ENCODE measurements at regions not wholly inside any gene's neighbourhood (a gene's known extent, or its start where the extent isn't known, plus 50 kb on each side); places are given as distances from the start of the nearest gene placed in this dataset.

DNA sequence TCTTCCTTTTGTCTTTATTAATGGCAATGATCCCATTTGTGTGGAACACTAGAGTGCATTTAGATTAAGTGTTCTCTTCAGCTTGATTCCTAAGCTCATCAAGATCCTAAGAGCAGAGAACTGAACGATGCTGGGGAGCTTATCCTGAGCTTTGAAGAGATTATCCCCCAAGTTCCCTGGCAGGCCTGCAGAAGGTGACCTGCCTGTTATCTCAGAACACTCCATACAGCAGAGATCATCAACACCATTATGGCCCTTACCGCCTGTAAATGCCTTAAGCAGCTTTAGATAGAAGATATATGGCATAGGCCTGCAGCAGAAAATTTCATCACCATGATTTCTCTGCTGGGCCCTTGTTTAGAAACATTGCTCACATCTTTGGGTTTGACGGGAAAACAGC, 779.9 kb upstream of the MAP3K7 start:
- no peak for DNase-seq (ENCODE audit: low spot score)

DNA sequence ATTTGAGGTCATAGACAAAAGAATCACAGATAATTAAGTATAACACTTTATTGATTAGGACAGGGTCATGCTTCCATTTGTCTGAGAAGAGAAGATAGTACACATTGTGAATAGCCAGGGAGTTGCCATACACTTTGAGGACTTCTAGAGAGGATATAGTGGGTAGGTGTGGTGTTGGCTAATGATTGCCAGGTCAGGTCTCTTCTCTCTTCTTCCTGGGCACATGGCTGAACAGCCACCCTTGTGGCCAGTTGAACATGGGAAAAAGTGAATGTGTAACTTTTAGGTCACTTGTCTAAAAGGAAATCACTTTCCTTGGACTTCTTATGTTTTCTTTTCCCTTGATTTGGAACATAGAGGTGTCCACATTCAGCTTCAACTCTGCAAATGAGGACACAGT, 772.1 kb upstream of the MAP3K7 start:
- DNase-seq (ENCODE audit: low spot score), result no peak

DNA sequence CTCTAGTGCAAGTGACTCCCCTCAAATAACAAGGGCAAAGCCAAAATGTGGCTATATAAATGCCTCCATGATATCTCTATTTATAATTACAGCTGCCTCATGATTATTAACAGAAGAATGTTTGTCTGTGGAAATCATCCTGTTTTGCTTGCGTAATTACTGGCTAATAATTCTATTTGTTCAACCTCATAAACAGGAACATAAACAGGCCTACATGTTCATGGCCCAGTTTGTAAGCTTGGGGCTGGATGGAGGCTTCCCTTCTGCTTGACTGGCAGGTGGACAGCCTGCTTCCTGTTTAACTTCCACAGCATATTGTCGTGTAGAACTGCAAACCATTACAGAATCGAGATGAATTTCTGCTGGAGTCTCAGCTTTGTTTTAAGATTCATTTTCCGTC, 766.0 kb upstream of the MAP3K7 start:
- DNase-seq (ENCODE audit: low spot score), result no peak

DNA sequence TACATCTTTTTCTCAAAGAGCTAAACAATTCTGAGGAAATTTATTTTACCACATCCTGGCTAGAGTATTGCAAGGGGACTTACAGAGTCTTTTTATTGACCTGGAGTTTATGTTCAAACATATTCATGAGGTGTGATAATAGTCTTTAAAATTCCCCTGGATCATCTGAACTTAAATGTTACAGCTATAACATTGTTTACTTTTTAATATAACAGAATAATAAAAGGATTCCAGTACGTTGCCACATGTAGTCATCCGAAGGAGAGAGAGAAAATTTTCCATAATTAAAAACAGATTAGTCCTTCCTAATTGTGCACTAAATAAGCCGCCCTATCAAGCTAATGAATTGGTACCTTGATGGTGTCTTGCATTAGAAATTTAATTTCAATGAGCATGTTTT, 765.4 kb upstream of the MAP3K7 start:
- no peak for DNase-seq (ENCODE audit: low spot score)

DNA sequence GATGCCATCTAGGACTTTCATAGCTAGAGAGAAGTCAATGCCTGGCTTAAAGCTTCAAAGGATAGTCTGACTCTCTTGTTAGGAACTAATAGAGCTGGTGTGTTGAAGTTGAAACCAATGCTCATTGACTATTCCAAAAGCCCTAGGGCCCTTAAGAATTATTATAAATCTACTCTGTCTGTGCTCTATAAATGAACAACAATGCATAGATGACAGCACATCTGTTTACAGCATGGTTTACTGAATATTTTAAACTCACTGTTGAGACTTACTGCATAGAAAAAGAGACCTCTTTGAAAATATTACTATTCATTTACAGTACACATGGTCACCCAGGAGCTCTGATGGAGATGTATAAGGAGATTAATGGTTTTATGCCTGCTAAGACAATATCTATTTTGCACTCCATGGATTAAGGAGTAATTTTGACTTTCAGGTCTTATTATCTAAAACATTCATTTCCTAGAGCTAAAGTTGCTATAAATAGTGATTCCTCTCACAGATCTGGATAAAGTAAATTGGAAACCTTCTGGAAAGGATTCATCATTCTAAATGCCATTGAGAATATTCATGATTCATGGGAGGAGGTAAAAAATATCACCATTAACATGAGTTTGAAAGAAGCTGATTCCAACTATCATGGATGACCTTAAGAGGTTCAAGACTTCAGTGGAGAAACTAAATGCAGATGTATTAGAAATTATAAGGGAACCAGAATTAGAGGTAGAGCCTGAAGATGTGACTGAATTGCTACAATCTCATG, 763.5 kb upstream of the MAP3K7 start:
- no peak for DNase-seq (ENCODE audit: low spot score)

DNA sequence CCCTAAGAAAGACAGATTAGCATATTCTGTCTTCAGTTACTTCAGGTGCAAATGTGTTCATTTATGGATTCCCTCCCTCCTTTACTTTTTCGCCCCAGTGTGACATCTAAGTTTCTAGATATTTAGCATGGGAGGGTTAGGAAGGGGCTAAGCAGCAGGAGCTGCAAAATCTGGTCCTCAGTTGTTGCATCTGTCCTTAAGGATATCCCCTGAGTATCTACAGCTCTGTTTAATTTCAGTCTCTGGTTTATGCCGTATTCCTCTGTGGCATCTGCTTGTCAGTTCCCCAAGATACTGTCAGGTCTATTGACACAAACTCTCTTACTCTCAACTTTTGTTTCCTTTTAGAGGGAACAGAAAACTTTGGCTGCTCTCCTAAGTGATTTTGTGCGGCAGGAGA, 754.6 kb upstream of the MAP3K7 start:
- no peak for DNase-seq (ENCODE audit: low spot score)

DNA sequence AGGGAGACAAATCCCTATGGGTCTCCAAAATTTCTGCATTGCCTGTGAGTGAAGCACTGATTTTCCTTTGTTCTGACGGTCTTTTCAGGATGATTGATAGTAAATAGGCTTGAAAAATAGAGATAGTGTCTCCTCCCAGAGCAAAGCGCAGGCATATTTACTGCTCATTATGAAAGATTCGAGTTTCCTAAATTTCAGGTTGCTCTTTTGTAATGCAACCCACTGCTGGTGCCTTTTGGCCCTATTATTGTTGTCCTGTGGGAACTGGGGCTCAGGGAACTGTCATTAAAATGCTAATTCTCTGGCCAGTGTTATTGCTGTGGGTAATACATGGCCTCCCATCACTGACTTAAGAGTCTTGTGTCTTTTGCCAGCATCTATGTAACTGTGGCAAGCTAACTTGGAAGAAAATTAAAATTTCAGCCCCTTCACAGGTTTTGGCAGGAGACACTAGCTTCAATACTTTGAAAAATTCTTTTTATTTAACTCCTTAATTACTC, 754.1 kb upstream of the MAP3K7 start:
- no peak for DNase-seq (ENCODE audit: low spot score)

DNA sequence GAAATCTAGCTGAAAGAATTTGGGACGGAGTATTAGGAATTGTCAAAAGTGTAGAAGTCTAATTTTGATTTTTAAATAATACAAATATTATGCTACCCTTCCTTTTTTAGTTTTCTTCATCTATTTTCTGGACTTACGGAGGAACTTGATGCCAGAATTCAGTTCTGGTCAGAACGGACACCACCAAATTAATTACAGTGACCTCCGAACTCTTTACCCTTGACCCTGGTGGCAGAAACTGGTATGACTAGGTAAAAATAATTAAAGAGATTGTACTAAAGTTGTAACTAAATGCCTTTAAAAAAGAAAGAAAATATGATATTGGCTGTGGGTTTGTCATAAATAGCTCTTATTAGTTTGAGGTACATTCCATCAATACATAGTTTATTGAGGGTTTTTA, 751.1 kb upstream of the MAP3K7 start:
- DNase-seq (ENCODE audit: low spot score), result no peak

DNA sequence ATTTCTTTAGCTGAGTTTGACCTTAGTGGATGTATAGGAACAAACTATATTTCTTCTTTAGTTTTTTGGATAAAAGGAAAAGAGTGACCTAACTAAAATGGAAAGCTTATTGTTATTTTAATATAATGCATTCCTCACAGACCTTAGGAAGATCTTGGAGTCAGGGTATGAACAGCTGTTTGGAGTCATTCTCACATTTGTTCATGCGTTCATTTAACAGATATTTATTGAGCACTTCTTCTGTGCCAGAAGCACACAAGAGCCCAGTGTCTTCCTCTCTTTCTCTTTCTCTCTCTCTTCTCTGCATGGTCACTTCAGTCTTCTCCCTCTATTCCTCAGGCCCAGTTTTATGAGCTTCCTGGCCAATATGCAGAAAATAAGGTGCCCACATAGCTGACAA, 744.0 kb upstream of the MAP3K7 start:
- DNase-seq (ENCODE audit: low spot score), result no peak

DNA sequence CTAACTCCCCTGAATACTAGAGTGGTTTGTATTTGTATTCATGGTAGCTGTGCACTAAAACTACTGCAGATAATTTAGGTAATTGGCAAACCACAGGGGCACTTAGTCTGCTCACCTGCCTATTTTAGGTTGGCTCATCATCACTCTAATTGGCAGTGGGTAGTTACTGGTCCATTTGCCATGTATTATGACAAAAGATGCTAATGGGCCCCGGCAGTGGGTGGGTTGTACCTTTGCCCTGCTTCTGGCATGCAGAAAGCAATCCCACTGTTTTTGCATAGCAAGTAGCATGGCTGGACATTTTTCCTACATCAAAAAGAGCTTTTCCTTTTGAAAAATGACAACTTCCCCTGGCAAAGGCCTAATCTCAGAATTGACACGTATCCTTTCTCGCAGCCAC, 741.4 kb upstream of the MAP3K7 start:
- no peak for DNase-seq (ENCODE audit: low spot score)

DNA sequence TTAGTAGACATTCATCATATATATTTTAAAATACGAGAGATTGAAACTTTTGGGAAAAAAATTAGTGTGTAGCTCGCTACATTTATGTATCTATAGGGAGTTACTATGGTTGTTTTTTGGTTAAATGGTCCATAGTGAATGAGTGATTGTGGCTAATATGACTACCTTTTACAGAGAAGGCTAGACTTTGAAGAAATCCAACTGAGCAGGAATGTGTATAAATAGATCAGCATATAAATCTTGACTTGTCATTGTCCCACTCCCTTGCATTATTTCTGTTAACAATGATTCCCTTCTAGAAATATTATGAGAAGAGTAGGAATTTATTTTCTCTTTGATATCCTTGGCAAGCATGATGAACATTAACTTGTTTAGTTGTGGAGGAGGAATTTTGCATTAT, 737.8 kb upstream of the MAP3K7 start:
- no peak for DNase-seq (ENCODE audit: low spot score)

DNA sequence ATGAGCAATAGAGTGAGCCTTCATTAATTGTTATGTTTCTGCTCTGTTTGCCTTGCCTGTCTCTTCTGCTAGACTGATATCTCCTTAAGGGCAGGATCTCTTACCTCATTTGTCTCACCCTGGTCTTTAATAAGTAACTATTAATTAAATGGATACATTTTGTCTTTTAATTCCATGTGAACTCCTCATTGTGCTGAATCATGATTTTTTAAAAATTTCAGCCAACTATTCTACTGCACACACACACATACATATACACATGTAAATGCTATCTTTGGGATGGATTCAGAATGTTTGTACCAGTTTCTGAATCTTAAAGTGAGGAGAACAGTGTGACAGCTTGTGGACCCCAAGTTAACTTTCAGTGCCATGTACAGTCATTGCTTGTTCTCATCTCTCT, 731.1 kb upstream of the MAP3K7 start:
- DNase-seq (ENCODE audit: low spot score), result no peak

DNA sequence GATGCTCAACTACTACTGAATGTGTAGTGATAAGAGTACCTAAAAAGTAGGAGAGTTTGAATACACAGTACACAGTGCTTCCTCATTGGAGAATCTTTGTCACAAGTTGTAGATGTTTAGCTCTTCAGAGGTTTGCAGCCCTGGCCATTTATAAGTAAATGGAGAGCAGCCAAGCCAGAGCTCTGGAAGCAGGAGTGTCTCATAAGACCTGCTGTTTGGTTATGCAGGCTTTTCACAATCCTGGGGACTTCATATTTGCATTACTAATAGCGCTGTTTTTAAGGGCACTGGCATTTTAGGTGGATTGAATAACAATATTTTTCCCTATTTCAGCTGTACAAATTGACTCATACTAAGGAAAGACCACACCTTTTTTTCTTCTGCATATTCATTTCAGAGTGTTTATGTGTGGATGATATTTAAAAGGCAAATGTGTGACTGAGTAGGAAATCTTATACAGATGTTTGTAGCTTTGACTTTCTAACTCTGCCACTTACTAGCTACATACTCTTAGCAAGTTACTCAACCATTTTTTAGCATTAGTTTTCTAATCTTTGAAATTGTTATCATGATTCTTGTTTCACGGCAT, 730.5 kb upstream of the MAP3K7 start:
- DNase-seq (ENCODE audit: low spot score), result no peak

DNA sequence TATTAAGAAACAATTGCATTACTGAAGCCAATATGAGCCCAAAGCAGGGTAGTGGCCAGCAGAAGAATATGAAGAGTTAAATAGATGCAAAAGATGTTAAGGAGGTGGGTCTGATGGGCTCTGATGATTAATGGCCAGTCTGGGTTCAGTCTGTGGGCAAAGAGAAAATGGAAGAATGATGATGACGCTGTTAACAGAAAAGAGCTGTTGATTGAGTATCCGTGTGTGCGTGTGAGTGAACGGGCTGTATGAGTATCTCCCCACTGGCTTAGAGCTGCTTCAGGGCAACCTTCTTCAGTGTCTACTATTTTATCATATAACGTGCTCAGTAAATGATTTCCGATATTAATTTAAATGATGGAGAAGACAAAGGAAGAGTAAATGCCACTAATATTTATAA, 723.3 kb upstream of the MAP3K7 start:
- no peak for DNase-seq (ENCODE audit: low spot score)

DNA sequence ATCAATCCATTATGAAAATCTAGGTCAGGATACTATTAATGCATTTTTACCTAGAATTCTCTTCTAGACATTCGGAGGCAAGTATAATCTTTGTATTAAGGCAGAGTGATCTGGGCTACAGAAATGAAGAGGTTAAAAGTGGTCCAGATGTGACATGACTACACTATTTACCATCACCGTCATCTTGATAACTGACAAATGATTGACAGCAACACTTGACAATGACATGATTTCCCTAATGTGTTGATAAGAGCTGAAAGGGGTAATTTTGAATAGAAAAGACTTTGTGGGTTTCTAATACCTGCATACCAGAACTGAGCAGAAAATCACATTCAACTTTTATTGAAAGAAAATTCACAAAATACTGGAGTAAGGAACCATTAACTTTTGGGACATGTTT, 718.9 kb upstream of the MAP3K7 start:
- no peak for DNase-seq (ENCODE audit: low spot score)

DNA sequence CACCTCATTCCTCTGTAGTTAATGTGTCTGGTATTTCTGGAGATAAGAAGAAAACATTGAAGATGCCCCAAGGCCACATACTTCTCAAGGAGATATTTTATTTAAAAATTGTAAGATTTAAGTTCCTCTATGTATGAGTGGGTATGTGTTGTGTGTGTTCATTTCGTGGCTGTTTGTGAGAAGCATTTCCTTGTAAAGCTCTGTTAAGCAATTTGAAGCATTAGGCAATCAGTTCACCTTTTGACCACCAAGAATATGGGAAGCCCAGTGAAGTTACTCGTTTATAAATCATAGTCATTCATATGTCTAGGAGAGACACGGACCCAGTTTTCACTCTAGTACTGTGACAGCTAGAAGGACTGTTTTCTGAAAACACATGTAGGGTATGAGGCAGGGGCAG, 717.6 kb upstream of the MAP3K7 start:
- no peak for DNase-seq (ENCODE audit: low spot score)

DNA sequence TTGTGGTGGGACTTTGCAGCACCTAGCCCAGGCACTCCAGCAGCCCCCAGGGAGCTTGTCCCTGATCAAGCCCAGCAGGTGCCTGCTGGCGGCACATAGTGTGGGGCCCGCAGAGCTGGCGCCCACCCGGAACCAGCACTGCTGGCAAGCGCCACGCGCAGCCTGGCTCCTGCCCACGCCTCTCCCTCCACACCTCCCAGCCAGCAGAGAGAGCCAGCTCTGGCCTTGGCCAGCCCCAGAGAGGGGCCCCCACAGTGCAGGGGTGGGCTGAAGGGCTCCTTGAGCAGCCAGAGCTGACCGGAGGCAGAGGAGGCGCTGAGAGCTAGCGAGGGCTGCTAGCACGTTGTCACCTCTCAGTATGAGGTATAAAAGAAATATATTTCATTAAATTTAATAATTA, 716.5 kb upstream of the MAP3K7 start:
- no peak for DNase-seq (ENCODE audit: low spot score)

DNA sequence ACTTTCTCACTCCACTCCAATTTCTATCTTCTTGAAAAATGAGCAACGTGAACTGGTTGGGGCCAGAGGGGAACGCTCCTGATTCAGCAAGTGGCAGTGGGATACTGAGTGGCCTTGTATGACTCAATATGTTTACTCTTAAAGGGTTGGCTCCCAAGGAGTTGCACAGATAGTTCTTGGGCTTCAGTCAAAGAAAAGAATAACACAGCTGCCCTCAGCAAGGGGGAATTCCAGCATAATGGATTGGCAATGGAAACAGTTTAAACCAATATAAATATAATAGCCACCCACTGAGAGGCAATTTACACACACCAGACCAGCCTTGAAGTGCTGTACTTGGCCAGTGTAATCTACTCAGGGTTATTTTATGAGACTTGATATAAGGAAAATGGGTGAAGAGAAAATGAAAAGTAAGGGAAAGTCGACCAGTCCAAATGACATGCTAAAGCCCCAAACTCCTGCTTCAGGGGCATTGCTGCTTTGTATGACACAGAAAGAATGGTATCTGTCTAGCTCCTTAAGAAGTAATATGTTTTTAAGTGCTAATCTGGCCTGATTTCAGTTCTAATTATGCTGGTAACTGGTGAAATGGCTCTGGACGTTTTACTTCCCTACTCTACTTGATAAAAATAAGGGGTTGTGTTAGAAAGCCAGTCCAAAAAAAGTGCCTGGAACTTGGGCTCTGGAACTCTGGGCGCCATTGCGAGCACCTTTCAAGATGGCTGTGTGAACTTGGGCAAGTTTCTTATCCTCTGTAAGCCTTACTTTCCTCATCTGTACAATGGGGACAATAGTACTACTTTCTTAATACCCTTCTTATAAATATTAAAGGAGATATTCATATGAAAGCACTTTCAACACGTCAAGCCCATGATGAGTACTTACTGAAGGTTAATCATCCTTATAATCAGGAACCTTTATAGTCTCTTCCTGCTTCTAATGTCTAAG, 712.9 kb upstream of the MAP3K7 start:
- no peak for DNase-seq (ENCODE audit: low spot score)

DNA sequence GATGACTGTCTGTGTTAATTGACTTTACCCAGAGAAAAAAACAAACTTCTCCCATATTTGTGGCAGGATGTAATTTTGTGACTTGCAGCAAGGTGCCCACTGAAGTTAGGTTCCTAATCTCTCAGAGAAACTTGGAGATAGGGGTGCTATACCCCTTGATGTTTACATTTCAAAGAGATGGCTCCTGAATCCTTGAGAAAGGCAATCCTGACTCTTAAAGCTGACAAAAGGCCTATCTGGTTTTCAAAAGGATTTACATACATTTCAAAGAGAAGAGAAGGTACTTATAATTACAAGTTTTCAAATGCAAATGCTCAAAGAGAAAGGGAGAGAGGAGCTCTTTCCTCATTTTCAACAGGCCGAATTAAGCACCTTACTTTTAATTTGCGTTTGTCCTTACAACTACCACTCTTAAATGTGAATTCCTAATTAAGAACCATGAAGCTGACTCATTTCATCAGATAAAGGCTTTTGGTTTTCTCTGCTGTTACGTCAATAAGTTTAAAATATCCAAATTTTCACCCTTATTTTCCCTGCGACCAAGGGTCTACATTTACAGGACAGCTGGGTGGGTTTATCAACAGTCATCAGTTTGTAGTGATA, 711.8 kb upstream of the MAP3K7 start:
- no peak for DNase-seq (ENCODE audit: low spot score)

DNA sequence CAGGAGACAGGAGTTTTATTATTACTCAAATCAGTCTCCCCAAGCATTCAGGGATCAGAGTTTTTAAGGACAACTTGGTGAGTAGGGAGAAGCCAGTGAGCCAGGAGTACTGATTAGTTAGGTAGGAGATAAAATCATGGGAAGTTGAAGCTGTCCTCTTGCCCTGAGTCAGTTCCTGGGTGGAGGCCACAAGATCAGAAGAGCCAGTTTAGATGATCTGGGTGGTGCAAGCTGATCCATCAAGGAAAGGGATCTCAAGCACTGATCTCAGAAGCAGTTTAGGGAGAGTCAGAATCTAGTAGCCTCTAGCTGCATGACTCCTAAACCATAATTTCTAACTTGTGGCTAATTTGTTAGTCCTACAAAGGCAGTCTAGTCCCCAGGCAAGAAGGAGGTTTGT, 706.5 kb upstream of the MAP3K7 start:
- DNase-seq (ENCODE audit: low spot score), result no peak

DNA sequence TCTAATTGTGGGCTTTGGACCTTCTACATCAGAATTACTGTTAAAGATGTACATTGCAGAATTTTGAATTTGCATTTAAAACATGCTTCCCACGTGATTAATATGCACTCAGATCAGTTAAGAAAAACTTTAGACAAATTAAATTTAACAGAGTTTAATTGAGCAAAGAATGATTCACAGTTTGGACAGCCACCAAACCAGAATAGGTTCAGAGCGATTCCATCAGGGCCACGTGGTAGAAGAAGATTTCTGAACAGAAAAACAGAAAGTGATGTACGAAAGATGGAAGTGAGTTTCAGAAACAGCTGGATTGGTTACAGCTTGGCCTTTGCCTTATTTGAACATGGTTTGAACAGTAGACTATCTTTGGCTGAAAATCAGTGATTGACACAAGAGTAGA, 704.2 kb upstream of the MAP3K7 start:
- no peak for DNase-seq (ENCODE audit: low spot score)

DNA sequence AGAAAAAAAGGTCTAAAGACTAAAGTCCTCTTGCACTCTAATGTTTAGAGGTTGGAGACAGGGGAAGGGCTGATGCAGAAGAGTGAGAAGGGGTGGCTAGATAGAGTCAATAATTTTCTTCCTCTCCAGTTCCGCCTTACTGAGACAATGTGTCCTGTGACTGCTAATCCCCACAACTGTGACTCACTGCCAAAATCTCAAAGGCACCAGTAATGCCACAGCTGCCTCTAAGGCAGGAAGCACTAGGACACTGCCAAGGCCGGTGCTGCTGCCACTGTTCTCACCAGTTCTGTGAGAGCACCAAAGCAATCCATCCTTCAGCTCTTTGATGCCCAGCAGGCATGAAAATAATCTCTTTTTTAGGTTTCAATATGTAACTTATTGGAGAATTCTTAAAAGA, 701.9 kb upstream of the MAP3K7 start:
- DNase-seq (ENCODE audit: low spot score), result no peak

DNA sequence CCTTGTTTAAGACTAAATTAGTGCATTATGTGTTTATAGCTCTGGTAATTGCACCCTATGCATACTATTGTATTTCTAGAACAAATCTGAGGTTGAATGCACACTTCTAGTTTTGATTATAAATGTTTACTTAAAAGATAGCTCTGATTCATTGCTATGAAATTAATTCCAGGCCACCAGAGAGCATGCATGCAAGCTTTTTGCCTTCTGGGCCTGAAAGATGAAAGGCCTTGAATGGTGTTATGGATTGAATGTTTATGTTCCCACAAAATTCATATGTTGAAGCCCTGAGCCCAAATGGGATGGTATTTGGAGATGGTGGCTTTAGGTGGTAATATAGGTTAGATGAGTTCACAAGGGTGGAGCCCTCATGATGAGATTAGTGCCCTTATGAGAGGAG, 695.0 kb upstream of the MAP3K7 start:
- no peak for DNase-seq (ENCODE audit: low spot score)
